ENCODE measurements at regions not wholly inside any gene's neighbourhood (a gene's known extent, or its start where the extent isn't known, plus 50 kb on each side); places are given as distances from the start of the nearest gene placed in this dataset.

DNA sequence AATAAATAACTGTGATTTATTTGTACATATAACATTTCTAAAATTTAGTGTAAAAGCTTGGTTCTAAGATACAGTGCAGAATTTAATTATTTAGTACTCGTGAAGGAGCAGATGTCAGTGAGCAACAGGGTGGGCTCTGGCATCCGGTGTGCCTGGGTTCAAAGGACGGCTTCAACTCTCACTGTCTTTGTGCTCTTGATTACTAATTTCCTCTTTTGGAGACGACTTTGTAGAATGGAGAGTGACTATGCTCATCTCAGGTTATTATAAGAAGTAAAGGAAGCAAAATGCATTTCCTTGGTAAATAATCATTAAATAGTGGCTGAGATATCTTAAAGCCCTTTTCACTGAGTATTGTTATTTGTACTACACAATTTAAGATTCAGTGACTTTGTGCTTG, 271.7 kb downstream of the ASXL3 start:
- TF ChIP-seq, protein P1, sequence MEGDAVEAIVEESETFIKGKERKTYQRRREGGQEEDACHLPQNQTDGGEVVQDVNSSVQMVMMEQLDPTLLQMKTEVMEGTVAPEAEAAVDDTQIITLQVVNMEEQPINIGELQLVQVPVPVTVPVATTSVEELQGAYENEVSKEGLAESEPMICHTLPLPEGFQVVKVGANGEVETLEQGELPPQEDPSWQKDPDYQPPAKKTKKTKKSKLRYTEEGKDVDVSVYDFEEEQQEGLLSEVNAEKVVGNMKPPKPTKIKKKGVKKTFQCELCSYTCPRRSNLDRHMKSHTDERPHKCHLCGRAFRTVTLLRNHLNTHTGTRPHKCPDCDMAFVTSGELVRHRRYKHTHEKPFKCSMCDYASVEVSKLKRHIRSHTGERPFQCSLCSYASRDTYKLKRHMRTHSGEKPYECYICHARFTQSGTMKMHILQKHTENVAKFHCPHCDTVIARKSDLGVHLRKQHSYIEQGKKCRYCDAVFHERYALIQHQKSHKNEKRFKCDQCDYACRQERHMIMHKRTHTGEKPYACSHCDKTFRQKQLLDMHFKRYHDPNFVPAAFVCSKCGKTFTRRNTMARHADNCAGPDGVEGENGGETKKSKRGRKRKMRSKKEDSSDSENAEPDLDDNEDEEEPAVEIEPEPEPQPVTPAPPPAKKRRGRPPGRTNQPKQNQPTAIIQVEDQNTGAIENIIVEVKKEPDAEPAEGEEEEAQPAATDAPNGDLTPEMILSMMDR (IDR thresholded peaks at IDR 0.05), result no peak
- TF ChIP-seq EP300 (IDR thresholded peaks at IDR 0.05), result no peak

All from upper lobe of left lung (tissue), 4 donors.